ENCODE measurements at regions not wholly inside any gene's neighbourhood (a gene's known extent, or its start where the extent isn't known, plus 50 kb on each side); places are given as distances from the start of the nearest gene placed in this dataset.

GRCh38 chr17:63316100-63316499 lies 130.0 kb downstream of the CYB561 start:
- H3K27ac ChIP-seq (ENCODE audit: extremely low read depth, low read depth, low read length) = no peak overlapping the region
- ATAC-seq (no peak), DNase-seq (ENCODE audit: extremely low read depth in 1 of 4, low spot score in 3 of 4) (peak in 2 of 4 experiments; percentile 8 to 19), FAIRE-seq (no peak)
- H3K27me3 ChIP-seq (ENCODE audit: control insufficient read depth in 2 of 2, insufficient read depth in 2 of 2, low read length in 2 of 2) = no peaks in the 10 kb centered on the region
- no peak overlapping the region for H3K9ac ChIP-seq (ENCODE audit: insufficient read depth in 1 of 2, low read depth in 2 of 2, low read length in 2 of 2)
- ChIA-PET CTCF (ENCODE audit: low intra/inter-chr PET ratio) (no interaction called here), POLR2A (interaction anchor here (1.1 to 1.7 kb wide), 2 partner anchors 10 to 13 kb away, joined by 3 to 8 read pairs; no protein-coding TSS in a partner anchor)
- BruUV-seq (replicated peaks) = no TSS peak
- intact Hi-C loops (cut with micrococcal nuclease) = no loop called here
- 7% methylated on average over 1 of the region's 1 CpG for WGBS (ENCODE audit: insufficient coverage, low coverage, missing lambda C conversion rate)
- no peak overlapping the region for H3K4me3 ChIP-seq
- in situ Hi-C loops (cut with MboI) = no loop called here
- H2AFZ ChIP-seq (ENCODE audit: low read depth, low read length) = no peak overlapping the region
- no peaks in the 10 kb centered on the region for H3K9me3 ChIP-seq (replicated peaks; ENCODE audit: control insufficient read depth, insufficient read depth, low read depth, low read length)
- no peak overlapping the region for H3K4me2 ChIP-seq (ENCODE audit: insufficient read depth, low read length)
- no peaks in the 10 kb centered on the region for H4K20me1 ChIP-seq (replicated peaks; ENCODE audit: control insufficient read depth, insufficient read depth, low read length)
- no peaks in the 10 kb centered on the region for H3K79me2 ChIP-seq (ENCODE audit: control insufficient read depth, insufficient read depth, low read length)
- TF ChIP-seq BRD9 (IDR thresholded peaks at IDR 0.05; ENCODE audit: low read depth, partially characterized antibody) (no peak), ARID1B (IDR thresholded peaks at IDR 0.05) (0 out of 2 replicates have a peak, but pooled peaks have one; percentile 9), CBFA2T3 (IDR thresholded peaks at IDR 0.05) (peak; percentile 53)
- H3K9me1 ChIP-seq (ENCODE audit: control insufficient read depth, insufficient read depth, low read length) = no peaks in the 10 kb centered on the region
- no peaks in the 10 kb centered on the region for H3K36me3 ChIP-seq (ENCODE audit: control insufficient read depth, insufficient read depth, low read length)
- no peaks in the 10 kb centered on the region; a peak in 2 of 5 replicates for H3K4me1 ChIP-seq (replicated peaks in 1 of 2; ENCODE audit: control insufficient read depth in 2 of 2, insufficient read depth in 2 of 2, low read length in 2 of 2)

- no peak for DNase-seq (ENCODE audit: extremely low read depth in 1 of 4, low spot score in 3 of 4)
- no peak overlapping the region for H3K9ac ChIP-seq (ENCODE audit: insufficient read depth in 1 of 2, low read depth in 2 of 2, low read length in 2 of 2)
- no peaks in the 10 kb centered on the region for H3K27me3 ChIP-seq (ENCODE audit: control insufficient read depth in 2 of 2, insufficient read depth in 2 of 2, low read length in 2 of 2)
- H2AFZ ChIP-seq (ENCODE audit: low read depth, low read length) = no peak overlapping the region
- no peak for FAIRE-seq
- intact Hi-C loops (cut with micrococcal nuclease) (no loop called here), in situ Hi-C loops (cut with MboI) (no loop called here)
- no peaks in the 10 kb centered on the region for H3K36me3 ChIP-seq (ENCODE audit: control insufficient read depth, insufficient read depth, low read length)
- H3K27ac ChIP-seq (ENCODE audit: extremely low read depth, low read depth, low read length) = no peak overlapping the region
- no peaks in the 10 kb centered on the region; a peak in 2 of 5 replicates for H3K4me1 ChIP-seq (replicated peaks in 1 of 2; ENCODE audit: control insufficient read depth in 2 of 2, insufficient read depth in 2 of 2, low read length in 2 of 2)
- CTCF ChIA-PET (ENCODE audit: low intra/inter-chr PET ratio) = no interaction called here
- H3K9me1 ChIP-seq (ENCODE audit: control insufficient read depth, insufficient read depth, low read length) = no peaks in the 10 kb centered on the region
- no peaks in the 10 kb centered on the region for H4K20me1 ChIP-seq (replicated peaks; ENCODE audit: control insufficient read depth, insufficient read depth, low read length)
- H3K4me3 ChIP-seq = no peak overlapping the region
- H3K9me3 ChIP-seq (replicated peaks; ENCODE audit: control insufficient read depth, insufficient read depth, low read depth, low read length) = no peaks in the 10 kb centered on the region
- POLR2A ChIA-PET = interaction anchor here (0.8 to 1.7 kb wide), 3 partner anchors 11 to 19 kb away, joined by 3 to 8 read pairs (median 3); no protein-coding TSS in a partner anchor
- no peaks in the 10 kb centered on the region for H3K79me2 ChIP-seq (ENCODE audit: control insufficient read depth, insufficient read depth, low read length)
- BruUV-seq (replicated peaks) = no TSS peak
- no peak overlapping the region for H3K4me2 ChIP-seq (ENCODE audit: insufficient read depth, low read length)
- WGBS (ENCODE audit: insufficient coverage, low coverage, missing lambda C conversion rate) = 46% methylated on average over 2 of the region's 2 CpGs
- ATAC-seq = no peak
- TF ChIP-seq SMAD2 (IDR thresholded peaks at IDR 0.05; ENCODE audit: low read depth, low read length) (no peak), E2F8 (IDR thresholded peaks at IDR 0.05; ENCODE audit: low read depth, partially characterized antibody) (no peak), ZNF79 (CRISPR knock-in tag; IDR thresholded peaks at IDR 0.05; ENCODE audit: low read depth) (no peak), MXD1 (CRISPR knock-in tag; IDR thresholded peaks at IDR 0.05; ENCODE audit: borderline replicate concordance, poor library complexity, severe bottlenecking) (no peak), PURB (CRISPR knock-in tag; IDR thresholded peaks at IDR 0.05; ENCODE audit: low read depth) (no peak), JUND (IDR thresholded peaks at IDR 0.05; ENCODE audit: borderline replicate concordance, low read depth, low read length) (no peak), JUND (tag; IDR thresholded peaks at IDR 0.05; ENCODE audit: borderline replicate concordance, low read depth, low read length) (no peak)
These were observed 128.8 kb downstream of the CYB561 start for GRCh38 chr17:63317166-63317840.
